K562 (cell line): ENCODE measurements at regions not wholly inside any gene's neighbourhood (a gene's known extent, or its start where the extent isn't known, plus 50 kb on each side); places are given as distances from the start of the nearest gene placed in this dataset.
A peak's percentile ranks its signal among the peaks of the same experiment; 100 is the strongest.

Experiments
- ARID3B ChIP-seq: fragments of 250-450 bp; sonication (Bioruptor Pico); IDR thresholded peaks from 2 replicates; pipeline ENCODE4 v1.4.0; 2020; ENCODE audit warnings: borderline replicate concordance
- ARID4B ChIP-seq: sonication (generic); formaldehyde crosslinking; IDR thresholded peaks from 2 replicates; pipeline ENCODE4 v1.8.0; 2022; ENCODE audit warnings: mild to moderate bottlenecking, missing genetic modification reagents
- CBFA2T3 ChIP-seq: fragments of 450-650 bp; IDR thresholded peaks from 2 replicates; pipeline ENCODE4 v1.6.1; 2017
- CCAR2 ChIP-seq: fragments of 200-400 bp; formaldehyde crosslinking; IDR thresholded peaks from 2 replicates; pipeline ENCODE4 v1.6.1; 2017; ENCODE audit warnings: mild to moderate bottlenecking, low read depth, low read length
- COPS2 ChIP-seq: fragments of 450-650 bp; conservative IDR thresholded peaks from 2 replicates; pipeline ENCODE4 v1.6.1; 2016; ENCODE audit warnings: mild to moderate bottlenecking, moderate library complexity
- DPF2 ChIP-seq: fragments of 450-650 bp; IDR thresholded peaks from 2 replicates; pipeline ENCODE4 v1.6.1; 2016
- ETV6 ChIP-seq, 3 experiments: fragments of 150-350 bp in 1 of 3; sonication (generic) in 1 of 3; formaldehyde crosslinking in 1 of 3; IDR thresholded peaks; 2 replicates each; pipeline versions ENCODE4 v1.6.1 to v1.8.0; 2014 to 2022; ENCODE audit warnings: borderline replicate concordance in 2 of 3, low read depth in 2 of 3, antibody characterized with exemption in 1 of 3, low read length in 1 of 3, mild to moderate bottlenecking in 1 of 3, missing genetic modification reagents in 1 of 3
- HOXB6 ChIP-seq: fragments of 250-450 bp; sonication (Bioruptor Pico); IDR thresholded peaks from 2 replicates; pipeline ENCODE4 v1.5.1; 2022; ENCODE audit warnings: mild to moderate bottlenecking, borderline replicate concordance
- KLF16 ChIP-seq: IDR thresholded peaks from 2 replicates; pipeline ENCODE4 v1.6.1; 2016; ENCODE audit warnings: antibody characterized with exemption
- MIER1 ChIP-seq: fragments of 450-650 bp; IDR thresholded peaks from 2 replicates; pipeline ENCODE4 v1.6.1; 2016; ENCODE audit warnings: antibody characterized with exemption, mild to moderate bottlenecking, low read depth
- MYNN ChIP-seq, 2 experiments: sonication (generic); formaldehyde crosslinking in 1 of 2; IDR thresholded peaks; 2 replicates each; pipeline versions ENCODE4 v1.5.0 to v1.6.1; 2016 to 2020; ENCODE audit warnings: antibody characterized with exemption in 1 of 2, missing genetic modification reagents in 1 of 2
- ZKSCAN8 ChIP-seq: fragments of 200-800 bp; sonication (Bioruptor generic); IDR thresholded peaks from 2 replicates; pipeline ENCODE4 v1.6.1; 2016; ENCODE audit warnings: missing genetic modification characterization, missing compliant biosample characterization
- ZNF274 ChIP-seq: IDR thresholded peaks from 2 replicates; pipeline ENCODE4 v1.6.1; 2011; ENCODE audit warnings: low read depth, mild to moderate bottlenecking, low read length, moderate library complexity, borderline replicate concordance
- TF ChIP-seq, protein P1 (sequence below): fragments of 450-650 bp; IDR thresholded peaks from 2 replicates; pipeline ENCODE4 v1.6.1; 2016; ENCODE audit warnings: borderline replicate concordance

- TF ChIP-seq ARID4B (CRISPR knock-in tag), result peak; percentile 65; the same call in 1 of the 2 replicates
- TF ChIP-seq DPF2, result no peak
- no peak for TF ChIP-seq MIER1
- peak; percentile 0; the same call in 1 of the 2 replicates for TF ChIP-seq KLF16
- no peak for TF ChIP-seq CBFA2T3
- TF ChIP-seq MYNN (IDR thresholded peaks at IDR 0.05), result no peak
- TF ChIP-seq MYNN (CRISPR knock-in tag; IDR thresholded peaks at IDR 0.05), result no peak; the same call in 1 of the 2 replicates
- no peak for TF ChIP-seq ZNF274
- 0 out of 4 replicates have a peak, but pooled peaks of 1 of the 2 experiments have one; percentile 19 for TF ChIP-seq ETV6 (IDR thresholded peaks at IDR 0.05; ENCODE audit: borderline replicate concordance in 1 of 2, low read depth in 2 of 2, low read length in 1 of 2)
- no peak for TF ChIP-seq ETV6 (CRISPR knock-in tag; IDR thresholded peaks at IDR 0.05; ENCODE audit: borderline replicate concordance)
- TF ChIP-seq, protein P1, sequence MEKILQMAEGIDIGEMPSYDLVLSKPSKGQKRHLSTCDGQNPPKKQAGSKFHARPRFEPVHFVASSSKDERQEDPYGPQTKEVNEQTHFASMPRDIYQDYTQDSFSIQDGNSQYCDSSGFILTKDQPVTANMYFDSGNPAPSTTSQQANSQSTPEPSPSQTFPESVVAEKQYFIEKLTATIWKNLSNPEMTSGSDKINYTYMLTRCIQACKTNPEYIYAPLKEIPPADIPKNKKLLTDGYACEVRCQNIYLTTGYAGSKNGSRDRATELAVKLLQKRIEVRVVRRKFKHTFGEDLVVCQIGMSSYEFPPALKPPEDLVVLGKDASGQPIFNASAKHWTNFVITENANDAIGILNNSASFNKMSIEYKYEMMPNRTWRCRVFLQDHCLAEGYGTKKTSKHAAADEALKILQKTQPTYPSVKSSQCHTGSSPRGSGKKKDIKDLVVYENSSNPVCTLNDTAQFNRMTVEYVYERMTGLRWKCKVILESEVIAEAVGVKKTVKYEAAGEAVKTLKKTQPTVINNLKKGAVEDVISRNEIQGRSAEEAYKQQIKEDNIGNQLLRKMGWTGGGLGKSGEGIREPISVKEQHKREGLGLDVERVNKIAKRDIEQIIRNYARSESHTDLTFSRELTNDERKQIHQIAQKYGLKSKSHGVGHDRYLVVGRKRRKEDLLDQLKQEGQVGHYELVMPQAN, result no peak
- no peak for TF ChIP-seq HOXB6 (CRISPR knock-in tag)
- TF ChIP-seq ARID3B, result peak; percentile 76; the same call in 1 of the 2 replicates
- no peak for TF ChIP-seq COPS2
- no peak for TF ChIP-seq ZKSCAN8 (CRISPR knock-in tag)
- no peak for TF ChIP-seq CCAR2
Measured at GRCh38 chr22:22103078-22103875, 120.7 kb upstream of the TOP3B start (continued).
